NCI-H2029 (cell line): ENCODE measurements at regions not wholly inside any gene's neighbourhood (a gene's known extent, or its start where the extent isn't known, plus 50 kb on each side); places are given as distances from the start of the nearest gene placed in this dataset.

Source experiments
- DNase-seq: peaks from one replicate; lab custom pipeline; 2025; lab: John Stamatoyannopoulos, UW

DNA sequence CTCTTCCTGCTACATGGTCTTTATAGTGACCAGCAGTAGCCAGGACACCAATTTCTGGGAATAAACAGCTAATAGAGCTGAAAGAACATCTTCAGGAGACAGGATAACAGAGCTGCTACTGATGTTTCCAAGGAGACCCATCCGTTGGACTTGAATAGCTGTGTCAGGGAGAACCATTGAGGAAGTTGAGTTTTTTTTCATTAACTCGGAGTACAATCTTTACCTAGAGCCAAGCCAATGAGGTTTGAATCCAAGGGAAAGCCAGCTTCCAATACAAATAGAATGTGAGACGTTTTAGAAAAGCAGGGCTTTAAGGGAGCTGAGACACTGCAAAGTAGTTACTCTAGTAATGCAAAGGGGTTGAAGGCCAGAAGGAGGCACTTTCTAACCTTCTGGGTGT lies 136.1 kb upstream of the FRMD6 start:
- DNase-seq, result no peak

DNA sequence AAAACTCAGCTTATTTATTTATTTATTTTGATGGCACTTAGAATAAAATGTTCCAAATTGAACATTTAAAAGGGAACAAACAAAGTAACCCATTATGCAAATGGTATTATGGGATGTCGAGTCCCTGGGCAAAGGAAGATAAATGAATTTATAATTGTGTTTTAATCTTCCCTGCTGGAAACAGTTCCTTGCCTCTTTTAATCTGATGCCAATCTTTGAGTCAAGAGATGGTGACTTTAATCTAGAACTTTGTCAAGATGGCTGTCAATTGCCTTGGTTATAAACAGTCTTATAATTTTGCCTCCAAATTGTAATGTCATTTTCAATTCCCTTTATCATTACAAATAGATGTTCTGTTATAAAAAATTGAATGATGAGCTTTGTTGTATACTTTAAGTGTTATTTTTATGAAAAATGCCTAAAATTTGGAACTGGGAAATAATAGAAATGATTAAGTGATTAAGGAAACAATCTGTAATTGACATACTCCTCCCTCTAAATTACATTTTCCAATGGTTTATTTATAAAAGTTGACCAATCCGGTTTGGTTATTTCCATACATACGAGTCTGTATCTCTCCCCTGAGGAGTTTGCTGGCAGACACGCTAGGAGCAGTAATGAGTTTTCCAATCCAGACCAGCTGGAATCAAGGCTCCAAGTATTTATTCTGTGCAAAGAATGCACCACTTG lies 134.9 kb upstream of the FRMD6 start:
- no peak for DNase-seq

DNA sequence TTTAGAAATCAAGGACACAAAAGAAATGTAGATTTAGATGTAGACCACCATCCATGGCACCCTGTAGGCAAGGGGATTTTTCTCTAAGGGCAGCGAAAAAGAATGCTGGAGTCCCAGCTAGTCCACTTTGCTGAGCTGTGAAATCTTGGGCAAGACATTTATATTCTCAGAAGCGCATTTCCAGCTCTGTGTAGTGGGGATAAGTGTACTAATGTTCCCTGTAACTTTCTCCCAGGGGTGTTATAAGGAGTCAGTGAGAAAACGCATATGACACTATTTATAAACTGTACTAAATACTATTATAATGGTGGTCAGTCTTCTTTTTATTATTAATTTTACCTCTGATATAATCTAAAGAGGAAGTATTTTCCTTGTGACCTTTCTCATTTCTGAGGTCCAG lies 133.4 kb upstream of the FRMD6 start:
- DNase-seq, result no peak

DNA sequence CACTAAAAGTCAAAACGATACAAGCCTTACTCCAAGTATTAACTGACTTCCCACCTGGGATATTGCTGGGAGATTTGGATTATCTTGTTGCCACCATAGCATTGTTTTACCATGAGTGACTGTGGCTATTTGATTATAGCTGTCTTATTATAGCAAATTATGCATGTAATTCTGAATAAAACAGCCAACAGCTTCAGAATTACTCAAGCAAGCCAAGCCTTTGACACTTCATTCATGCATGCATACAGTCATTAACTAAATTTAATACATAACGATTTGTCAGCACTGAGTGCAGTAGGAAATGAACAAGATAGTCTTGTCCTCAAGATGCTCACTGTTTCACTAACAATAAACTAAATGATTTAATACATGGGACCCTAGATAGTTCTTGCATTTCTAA lies 133.0 kb upstream of the FRMD6 start:
- DNase-seq, result no peak

DNA sequence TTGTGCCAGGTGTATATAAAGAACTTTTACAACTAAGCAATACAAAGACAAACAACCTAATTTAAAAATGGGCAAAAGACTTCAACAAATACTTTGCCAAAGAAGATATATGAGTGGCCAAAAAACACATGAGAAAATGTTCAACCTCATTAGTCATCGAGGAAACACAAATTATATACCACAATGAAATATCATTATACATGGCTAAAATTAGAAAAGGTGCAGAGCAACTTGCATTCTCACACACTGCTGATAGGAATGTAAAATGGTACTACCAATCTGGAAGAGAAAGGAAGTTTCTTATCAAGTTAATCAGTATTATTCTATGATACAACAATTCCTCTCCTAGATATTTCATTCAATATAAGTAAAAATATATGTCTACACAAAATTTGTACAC lies 131.6 kb upstream of the FRMD6 start:
- DNase-seq, result no peak

DNA sequence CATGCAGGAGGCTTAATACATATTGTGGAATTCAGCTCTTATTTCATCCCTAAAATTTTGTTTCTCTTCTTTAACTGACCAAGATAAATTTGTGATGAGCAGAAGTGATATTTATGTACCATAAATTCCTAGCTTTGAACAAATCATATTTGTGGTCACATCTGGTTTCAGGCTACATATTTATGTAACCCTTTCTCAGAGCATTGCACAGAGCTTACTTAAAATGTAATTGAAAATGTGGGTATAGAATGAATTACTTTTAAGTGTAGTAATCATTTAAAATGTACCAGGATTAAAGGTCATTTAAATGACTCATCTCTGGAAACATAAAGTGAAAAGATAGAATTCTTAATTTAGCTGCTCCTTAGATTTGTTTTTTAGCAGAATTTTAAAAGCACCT lies 129.9 kb upstream of the FRMD6 start:
- DNase-seq, result no peak

DNA sequence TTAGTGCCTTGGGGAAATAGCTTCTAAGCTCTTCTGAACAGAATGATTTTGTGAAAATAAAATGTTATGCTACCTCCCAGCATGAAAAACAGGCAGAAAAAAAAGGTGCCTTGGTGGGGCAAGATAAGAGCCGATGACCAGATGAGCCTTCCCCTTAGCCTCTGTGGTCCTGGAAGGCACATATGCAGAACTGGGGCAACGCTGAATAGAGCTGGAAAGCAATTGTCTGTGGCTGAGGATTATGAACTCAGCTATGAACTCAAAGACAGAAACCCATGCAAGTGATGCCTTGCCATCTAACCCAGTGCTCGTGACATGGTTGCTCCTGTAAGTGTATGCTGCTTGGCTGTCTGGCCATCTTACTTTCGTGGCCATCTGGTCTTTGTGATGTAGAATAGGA lies 128.5 kb upstream of the FRMD6 start:
- DNase-seq, result no peak

DNA sequence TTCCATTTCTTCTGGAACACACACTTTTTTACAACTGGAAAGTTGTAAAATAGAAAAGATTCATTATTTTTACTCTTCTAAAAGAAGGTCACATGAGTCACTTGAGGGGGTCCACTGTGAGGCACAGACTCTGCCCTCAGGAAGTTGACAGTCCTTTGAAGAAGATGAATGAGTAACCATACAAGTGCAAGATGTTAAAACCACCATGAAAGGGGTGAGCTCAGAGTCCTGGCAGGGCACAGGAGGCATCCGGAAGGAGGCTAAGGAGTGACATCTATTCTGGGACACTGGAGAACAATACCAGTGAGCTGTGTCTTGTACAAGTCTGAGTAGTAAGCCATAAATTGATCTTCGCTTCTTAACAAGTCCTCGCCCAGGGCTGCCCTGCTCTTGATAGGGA lies 126.0 kb upstream of the FRMD6 start:
- DNase-seq, result no peak

DNA sequence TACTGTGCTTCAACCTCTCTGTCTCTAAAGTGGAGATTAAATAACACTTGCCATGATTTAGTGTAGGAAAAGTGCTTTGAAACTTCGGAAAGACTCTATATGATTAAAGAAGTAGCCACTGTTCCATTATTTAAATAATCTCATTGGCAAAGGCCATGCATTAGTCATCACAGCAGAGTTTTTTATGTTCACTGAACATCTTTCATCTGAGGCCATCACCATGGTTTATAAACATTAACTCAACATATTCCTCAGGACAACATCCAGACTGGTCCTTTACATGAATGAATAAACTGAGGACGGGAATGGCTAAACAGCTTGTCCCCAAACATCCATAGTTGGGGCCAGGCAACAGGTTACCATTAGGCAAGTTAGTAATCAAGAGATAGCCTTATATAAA lies 124.6 kb upstream of the FRMD6 start:
- DNase-seq, result no peak

DNA sequence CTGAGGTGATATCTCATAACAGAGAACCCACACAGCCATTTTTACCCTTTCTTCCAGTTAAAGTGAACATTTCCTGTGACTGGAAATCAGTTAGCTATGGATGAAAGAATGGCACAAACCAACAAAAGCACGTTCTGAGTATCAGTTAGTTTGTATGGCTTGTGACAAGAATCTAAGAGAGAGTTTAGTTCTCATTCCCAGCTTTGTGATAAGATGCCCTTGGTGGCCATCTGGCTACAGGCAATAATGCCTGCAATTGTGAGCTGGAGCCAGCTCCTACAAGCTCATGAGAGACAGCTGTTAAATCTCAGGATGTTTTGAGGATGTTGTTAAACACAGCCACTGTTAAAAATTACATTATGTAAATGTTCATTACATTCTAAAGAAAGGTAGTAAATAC lies 122.0 kb upstream of the FRMD6 start:
- DNase-seq, result no peak

DNA sequence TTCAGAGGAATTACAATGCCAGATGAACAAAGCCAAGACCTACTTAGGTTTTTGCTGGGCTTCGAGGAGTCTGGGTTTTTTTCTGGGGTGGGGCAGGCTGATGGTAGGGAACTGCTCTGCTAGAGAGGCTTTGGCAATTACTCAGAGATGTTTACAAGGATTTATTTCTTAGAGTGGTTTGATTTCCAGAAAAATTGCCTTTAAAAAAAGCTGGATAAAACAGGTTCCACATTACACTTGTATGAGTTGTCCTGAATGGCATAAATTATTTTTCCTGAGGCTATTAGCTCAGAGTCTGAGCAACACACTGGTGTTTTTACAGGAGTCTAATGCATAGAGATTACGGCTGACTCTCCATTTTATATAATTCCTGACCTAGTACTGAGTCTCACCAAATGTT lies 118.5 kb upstream of the FRMD6 start:
- DNase-seq, result no peak

DNA sequence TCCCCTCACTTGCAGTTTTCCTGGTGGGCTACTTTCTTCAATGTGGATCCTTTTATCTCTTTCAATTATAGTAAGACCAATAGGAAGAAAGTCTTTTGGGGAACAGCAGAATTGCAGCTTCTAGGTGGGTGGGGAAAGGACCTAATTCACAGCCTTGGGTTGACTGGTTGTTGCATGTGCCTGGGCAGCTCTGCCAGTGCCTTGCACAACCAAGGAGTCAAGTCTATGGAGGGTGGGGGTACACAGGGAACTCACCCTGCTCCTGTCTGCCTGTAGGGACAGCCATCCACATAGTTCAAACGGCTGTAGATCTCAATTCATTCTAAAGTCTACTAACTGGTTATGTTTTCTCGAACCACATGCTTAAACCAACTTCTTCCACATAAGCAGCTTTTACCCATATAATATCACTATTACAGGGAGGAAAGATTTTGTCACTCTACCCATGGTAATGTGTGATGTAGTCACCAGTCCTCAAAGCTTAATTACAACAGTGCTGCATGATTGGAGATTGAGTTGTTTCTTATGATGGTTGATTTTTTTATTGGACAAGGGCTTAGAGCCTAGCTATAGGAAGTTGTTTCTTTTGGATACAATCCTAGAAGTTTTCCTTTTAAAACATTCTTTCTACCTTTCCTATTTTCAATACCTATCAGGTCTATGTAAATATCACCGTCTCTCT lies 117.7 kb upstream of the FRMD6 start:
- no peak for DNase-seq

DNA sequence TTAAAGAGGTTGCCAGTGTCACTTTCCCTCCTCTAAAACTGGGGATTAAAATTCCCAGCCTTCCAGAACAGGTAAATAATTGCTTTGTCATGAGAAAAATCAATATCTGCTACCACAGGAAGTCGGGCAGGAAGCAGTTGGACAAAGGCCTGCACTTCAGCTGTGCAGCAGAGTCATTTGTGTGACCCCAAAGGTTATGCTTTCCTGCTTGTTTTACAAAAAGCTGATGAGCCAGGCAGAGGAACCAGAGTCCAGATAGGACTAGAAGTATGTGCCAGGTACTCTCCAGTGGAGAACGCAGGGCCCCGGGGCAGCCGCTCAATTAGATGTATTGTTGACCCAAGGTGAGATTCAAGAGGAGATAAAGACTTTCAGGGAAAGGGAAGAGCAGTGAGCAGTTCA lies 117.1 kb upstream of the FRMD6 start:
- peak; percentile 70 for DNase-seq

DNA sequence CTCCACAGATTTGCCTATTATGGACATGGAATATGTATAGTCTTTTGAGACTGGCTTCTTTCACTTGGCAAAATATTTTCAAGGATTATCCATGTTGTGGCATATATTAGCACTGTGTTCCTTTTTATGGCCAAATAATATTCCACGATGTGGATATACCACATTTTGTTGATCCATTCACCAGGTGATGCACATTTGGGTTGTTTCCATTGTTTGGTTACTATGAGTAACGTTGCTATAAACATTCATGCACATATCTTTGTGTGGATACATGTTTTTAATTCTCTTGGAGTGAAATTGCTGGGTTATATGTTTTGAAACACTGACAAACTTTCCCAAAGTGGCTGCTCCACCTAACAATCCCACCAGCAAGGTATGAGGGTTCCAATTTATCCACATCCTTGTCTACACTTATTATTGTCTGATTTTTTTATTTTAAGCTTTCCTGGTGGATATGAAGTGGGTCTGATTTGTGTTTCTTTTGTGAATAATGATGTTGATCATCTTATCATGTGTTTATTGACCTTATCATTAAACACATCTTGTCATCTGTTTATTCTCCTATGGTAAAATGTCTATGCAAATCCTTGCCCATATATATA lies 116.2 kb upstream of the FRMD6 start:
- DNase-seq, result no peak

DNA sequence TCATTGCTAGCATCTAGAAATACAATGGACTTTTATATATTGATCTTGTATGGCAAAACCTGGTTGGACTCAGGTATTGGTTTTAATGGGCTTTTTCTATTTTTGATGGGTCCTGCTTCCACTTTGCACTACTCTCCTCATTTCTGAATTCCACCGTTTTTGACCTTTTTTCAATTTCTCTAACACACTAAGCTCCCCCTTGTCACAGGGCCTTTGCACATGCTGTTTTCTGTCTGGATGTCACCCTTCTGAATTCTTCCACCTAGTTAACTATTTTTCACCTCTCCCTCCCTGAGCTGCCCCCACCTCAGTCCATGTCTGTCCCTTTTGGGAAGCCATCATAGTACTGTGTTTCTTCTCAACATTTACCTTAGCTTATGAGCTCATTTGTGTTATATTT lies 112.7 kb upstream of the FRMD6 start:
- no peak for DNase-seq

DNA sequence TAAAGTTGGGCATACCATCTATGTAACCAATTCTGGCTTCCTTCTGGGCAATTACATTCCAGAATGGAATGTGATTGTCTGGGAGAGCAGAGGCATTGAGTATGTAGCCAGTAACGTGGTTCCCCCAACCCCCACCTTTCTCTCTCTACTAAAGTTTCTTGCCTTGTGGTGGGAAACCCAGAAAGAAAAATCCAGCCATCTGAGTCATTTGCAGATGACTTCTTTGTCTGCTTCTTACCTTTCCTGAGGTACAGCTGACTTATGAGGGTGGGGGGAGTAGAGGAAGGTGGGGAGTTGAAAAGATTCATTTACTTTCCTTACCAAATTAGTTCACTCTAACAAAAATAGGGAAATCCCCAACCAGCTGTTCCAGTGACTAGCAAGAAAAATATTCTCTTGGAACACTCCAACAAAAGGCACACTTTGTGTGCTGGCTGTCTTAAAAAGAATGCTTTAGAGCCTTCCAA lies 112.1 kb upstream of the FRMD6 start:
- DNase-seq, result no peak

DNA sequence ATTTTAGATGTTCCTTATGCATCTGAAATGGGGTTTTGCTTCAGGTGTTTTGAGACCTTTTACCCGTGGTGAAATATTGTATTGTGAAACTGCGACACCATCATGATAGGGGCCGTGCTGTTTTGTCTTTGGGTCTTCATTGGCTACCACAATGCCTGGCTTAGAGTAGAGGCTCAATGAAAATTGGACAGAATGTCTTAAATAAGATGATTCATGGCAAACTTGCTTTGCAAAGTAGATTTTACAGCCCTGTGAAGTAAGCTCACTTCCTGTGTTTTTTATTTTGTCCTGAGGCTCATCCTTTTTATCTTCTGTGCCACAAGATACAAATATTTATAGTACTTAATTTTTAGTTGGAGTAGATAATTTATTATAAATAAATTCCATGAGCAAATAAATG lies 111.3 kb upstream of the FRMD6 start:
- DNase-seq, result no peak

DNA sequence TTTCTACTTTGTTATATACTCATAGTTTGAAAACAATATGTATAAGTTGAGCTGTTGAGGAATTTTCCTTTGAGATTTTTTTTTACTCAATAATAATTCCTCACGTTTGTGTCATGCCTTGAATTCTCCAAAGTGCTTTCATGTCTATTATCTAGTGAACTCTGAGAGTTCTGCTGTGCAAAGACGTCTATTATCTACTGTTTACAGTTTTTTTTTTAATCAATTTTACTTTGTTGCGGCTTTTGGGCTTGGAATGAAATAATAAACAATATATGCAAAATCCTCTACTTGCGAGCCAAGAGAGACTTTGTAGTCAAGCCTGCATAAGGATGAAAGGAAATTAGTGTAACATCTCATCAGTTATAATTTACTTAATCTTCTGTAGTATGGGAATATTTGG lies 107.2 kb upstream of the FRMD6 start:
- DNase-seq, result no peak

DNA sequence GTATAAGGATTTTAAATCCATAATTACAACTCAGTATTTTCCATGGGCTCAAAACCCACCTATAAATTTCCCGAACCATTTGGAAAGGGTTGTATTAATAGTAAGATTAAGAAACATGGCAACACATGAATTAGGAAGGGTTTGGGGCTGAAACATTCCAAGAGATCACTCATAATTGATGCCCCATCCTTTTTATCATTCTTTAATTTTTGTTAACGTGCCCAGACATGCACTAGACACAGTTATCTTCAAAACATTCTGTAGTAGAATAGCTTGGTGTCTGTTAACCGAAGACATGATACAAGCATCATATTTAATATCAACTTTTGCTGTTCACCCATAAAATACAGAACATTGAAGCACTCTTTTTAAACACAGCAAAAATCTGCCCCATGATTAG lies 106.8 kb upstream of the FRMD6 start:
- DNase-seq, result no peak

DNA sequence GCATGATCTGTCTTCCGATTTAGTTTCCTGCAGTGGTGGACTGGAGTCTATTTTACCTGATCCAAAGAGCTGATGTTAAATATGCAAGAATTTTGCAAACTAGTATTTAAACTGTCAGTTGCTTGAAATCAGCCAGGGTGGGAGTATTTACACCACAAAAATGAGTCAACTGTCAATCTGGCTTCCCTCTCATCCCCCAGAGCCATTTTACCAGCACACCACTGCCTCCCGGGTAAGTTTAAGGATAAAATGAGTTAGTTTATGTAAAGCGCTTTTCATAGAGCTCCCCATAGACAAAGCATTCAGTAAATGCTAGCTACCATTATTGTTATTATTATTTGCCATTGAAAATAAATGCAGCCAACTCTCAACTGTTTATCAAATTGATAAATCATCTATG lies 106.3 kb upstream of the FRMD6 start:
- no peak for DNase-seq

DNA sequence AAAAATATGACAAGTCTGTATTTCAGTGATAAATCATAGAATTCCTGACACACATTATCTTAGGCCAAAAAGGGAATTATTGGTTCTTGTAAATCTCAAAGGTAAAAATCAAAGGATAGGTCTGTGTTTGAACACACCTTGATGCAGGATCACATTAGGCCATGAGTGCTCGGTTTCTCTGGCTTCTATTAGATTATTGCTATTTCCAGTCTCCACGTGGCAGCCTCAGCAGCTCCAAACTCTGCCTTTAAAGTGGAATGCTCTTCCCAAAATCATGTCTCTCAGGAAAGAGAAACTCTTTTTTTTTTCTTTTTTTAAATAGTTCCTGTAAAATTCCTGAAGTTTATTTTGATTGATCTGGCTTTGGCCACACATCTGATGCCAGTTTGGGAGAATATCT lies 105.6 kb upstream of the FRMD6 start:
- DNase-seq, result no peak

DNA sequence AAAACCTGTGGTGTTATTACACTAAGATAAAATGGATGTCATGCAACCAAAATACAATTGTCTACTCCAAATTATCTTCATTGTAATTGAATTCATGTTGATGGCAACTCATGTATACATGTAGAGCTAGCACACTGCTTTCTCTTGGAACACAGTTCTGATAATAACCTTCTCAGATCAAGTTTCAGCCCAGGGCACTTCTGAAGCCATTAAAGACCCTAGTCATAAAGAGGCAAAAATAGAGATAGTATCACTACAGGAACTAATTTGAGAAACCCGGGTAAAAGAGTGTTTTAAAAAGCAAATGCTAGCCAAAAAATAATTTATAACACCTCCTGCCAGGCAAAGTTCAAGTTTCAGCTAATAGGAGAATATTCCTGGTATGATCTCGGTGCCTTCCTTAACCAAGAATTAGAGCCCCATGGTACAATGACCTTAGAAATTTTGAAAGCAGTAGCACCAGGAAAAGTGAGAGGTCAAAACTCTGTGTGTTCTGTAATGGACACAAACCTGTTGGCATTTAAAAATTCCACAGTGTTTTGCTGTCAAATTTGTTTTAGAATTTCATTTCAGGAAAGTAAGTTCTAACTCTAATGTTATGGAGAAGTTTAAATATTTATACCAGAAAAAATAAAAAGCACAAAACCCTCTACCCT lies 105.0 kb upstream of the FRMD6 start:
- no peak for DNase-seq

DNA sequence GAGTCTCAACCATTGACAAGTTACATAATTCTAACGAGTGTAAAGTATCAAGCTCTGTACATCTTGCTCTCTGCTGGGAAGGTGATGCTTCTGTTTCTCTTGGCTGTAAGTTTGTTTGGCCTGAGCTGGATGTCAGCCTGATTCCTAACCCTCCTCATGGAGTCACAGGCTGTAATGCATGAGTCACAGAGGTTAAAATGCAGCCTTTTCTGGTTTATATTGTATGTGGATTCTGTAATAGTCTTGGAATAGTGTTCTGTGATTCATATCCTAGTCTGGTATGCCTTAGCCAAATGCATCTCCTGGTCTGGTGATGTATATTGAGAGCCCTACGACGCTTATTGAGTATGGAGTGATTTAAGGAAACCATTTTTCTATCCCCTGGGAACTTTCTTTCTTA lies 104.5 kb upstream of the FRMD6 start:
- DNase-seq, result no peak
